ENCODE measurements at regions not wholly inside any gene's neighbourhood (a gene's known extent, or its start where the extent isn't known, plus 50 kb on each side); places are given as distances from the start of the nearest gene placed in this dataset.
"Not testable (repeated sequence)": the region's sequence is repeated elsewhere in the genome, so short reads cannot be mapped to it uniquely, and the experiment has no call there.

DNA sequence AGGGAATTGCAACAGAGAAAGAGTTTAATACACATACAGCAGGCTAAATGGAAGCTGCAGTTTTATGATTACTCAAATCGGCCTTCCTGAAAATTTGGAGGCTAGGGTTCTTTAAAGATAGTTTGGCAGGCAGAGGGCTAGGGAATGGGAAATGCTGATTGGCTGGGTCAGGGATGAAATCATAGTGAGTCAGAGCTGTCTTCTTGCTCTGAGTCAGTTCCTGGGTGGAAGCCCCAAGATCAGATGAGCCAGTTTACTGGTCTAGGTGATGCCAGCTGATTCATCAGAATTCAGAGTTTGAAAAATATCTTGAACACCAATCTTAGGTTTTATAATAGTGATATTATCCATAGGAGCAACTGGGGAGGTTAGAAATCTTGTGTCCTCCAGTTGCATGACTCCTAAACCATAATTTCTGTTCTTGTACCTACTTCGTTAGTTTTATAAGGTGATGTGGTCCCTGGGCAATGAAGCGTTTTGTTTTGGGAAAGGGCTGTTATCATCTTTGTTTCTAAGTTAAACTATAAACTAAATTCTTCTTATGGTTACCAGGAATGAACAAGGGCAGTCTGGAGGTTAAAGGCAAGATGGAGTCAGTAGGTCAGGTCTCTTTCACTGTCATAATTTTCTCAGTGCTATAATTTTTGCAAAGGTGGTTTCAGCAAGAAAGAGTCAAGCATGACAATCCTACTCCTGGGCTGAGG is 257.8 kb upstream of the CCDC196 start:
- H3K9me3 Mint-ChIP-seq: peaks cover 6 to 13% of the 10 kb centered on the region in 2 donors
- ATAC-seq: peak; percentile 98 to 99
- DNase-seq (ENCODE audit: low spot score in 2 of 2): peak in 1 of 2 donors; percentile 39
- peaks cover 7 to 16% of the 10 kb centered on the region in 2 donors for H3K36me3 Mint-ChIP-seq
- H3K27ac Mint-ChIP-seq: peak overlapping the region in 1 of 2 donors; percentile 45

DNA sequence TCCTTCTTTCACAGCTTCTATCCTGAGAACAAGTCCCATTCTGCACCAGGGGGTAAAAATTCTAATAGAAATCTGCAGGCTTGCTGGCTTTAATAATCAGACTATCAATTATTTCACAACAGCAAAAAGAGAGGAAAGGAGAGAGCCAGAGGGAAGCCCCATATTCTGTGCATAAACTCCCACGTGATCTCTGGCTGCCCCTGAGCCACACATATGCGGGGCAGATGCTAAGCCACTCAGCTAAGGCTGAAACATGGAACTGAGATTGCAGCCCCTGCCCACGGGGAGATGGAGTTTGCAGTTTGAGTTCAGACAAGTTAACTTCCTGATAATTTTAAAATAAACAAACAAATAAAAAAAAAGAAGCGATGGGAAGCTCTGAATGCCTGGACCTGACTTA is 254.4 kb upstream of the CCDC196 start:
- ATAC-seq (no peak), DNase-seq (ENCODE audit: low spot score in 2 of 2) (no peak)
- Mint-ChIP-seq H3K9me3 (peaks cover 6 to 9% of the 10 kb centered on the region in 2 donors), H3K36me3 (peaks cover 7 to 16% of the 10 kb centered on the region in 2 donors), H3K27ac (no peak overlapping the region)

DNA sequence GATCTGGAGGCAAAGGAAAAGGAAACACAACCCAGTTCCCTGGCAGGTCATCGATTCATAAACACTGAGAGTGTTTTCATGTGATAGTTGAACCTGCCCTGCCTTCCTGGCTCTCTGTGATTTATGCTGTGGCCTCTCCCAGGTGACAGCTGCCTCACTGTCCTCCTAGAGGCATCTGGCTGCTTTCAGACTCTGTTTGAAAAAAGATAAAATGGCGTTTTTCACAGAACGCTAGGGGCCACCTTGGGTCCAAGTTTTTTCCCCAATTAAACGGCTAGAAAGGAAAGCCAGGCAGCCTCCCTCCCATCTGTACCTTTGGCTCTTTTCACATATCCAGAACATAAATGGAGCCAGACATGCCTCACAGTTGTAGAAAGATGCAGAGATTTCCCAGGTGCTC is 252.6 kb upstream of the CCDC196 start:
- Mint-ChIP-seq H3K9me3 (no peaks in the 10 kb centered on the region), H3K27ac (no peak overlapping the region), H3K36me3 (peaks cover 4 to 7% of the 10 kb centered on the region in 2 donors)
- DNase-seq (ENCODE audit: low spot score in 2 of 2) (no peak), ATAC-seq (no peak)

DNA sequence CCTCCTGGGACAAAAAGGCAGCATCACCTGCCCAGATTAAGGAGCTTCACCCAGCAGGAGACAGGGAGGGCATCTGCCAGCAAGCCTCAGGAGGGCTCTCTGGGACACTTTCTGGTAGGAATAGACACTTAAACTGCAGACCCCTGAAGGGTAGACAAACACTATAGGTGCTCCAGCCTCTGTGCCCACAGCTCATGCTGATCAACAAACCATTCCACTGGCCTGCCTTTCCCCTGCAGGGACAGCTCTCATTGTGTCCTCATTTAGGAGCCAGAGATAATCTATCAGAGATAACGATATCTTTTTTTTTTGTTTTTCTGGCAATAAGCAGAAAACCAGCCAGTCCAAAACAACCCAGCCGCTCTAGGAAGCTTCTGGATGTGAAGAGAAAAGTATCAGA is 251.8 kb upstream of the CCDC196 start:
- Mint-ChIP-seq H3K9me3 (no peaks in the 10 kb centered on the region), H3K27ac (peak overlapping the region in 1 of 2 donors; percentile 31), H3K36me3 (peaks cover 0 to 7% of the 10 kb centered on the region in 2 donors)
- ATAC-seq: no peak
- DNase-seq (ENCODE audit: low spot score in 2 of 2): no peak

DNA sequence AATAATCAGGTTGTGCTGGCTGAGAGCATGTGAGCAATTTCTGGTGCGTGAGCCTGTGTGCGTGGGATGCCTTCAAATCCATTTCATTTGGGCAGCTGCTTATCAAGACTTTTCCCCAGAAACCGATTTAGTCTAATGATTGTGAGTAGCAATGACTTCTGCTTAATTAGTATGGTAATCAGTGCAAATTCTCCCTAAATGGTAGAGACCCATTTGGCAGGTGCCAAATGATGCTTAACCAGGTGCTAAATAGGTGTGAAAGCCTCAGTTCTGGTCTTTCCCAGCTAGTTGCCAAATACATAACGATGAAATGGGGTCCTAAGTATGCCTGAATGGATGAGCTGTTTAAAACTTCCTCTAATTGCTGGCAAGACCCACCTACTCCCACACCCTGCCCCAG is 248.4 kb upstream of the CCDC196 start:
- no peak for ATAC-seq
- no peak overlapping the region for H3K27ac Mint-ChIP-seq
- no peaks in the 10 kb centered on the region for H3K36me3 Mint-ChIP-seq
- DNase-seq (ENCODE audit: low spot score in 2 of 2): no peak
- no peaks in the 10 kb centered on the region for H3K9me3 Mint-ChIP-seq

DNA sequence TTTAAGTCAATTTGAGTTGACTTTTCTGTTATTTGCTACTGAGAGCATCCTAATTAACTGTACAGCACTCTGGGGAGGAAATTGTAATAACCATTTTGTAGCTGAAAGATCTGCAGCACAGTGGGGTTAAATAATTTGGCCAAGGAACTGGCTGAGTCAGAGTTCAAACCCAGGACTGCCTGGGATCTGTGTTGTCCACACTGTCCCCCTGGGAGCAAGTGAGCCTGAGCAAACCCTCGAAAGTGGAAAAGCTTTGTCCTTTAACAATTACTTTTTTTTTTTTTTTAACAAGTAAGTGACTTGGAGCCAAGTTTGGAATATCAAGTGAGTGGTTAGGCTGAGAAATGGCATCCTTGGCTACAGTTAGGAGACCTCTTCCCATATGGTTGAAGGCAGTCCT is 247.2 kb upstream of the CCDC196 start:
- Mint-ChIP-seq H3K36me3 (no peaks in the 10 kb centered on the region), H3K9me3 (no peaks in the 10 kb centered on the region), H3K27ac (no peak overlapping the region)
- no peak for DNase-seq (ENCODE audit: low spot score in 2 of 2)
- no peak for ATAC-seq

DNA sequence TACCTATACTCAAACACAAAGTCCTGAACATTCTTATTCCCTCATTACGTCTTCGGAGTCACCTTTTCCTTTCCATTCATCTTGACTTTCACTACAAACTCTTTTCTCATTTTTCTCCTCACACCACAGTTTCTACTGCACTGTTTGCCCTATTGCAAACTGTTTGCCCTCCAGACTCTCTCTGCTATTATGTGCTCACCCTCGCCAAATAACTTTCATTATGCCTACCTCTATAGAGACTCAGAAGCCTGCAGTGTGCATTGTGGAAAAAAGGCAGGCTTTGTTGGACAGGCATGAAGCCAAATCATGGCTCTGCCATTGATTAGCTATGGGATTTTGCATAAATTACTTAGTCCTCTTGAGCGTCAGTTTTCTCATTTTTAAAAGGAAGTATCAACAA is 246.6 kb upstream of the CCDC196 start:
- Mint-ChIP-seq H3K36me3 (no peaks in the 10 kb centered on the region), H3K9me3 (no peaks in the 10 kb centered on the region), H3K27ac (no peak overlapping the region)
- ATAC-seq (no peak), DNase-seq (ENCODE audit: low spot score in 2 of 2) (no peak)

DNA sequence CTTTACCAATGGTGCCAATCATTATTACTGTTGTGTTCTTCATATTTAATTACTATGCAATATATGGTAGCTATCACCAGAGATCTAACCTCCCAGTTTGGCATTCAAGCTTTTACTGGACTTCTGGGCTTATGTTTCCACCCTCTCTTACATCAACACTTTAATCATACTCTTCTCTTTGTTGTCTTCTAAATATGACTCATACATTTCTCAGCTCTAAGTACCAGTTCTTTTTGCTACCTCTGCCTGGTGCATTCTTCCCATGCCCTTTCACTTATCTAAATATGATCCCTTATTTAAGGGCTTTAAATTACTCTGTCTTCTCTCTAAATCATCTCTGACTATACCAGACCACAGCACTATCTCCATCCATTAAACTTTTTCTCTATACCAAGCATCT is 246.1 kb upstream of the CCDC196 start:
- DNase-seq (ENCODE audit: low spot score in 2 of 2) (no peak), ATAC-seq (peak in 1 of 2 donors; percentile 50)
- Mint-ChIP-seq H3K36me3 (no peaks in the 10 kb centered on the region), H3K9me3 (no peaks in the 10 kb centered on the region), H3K27ac (no peak overlapping the region)

DNA sequence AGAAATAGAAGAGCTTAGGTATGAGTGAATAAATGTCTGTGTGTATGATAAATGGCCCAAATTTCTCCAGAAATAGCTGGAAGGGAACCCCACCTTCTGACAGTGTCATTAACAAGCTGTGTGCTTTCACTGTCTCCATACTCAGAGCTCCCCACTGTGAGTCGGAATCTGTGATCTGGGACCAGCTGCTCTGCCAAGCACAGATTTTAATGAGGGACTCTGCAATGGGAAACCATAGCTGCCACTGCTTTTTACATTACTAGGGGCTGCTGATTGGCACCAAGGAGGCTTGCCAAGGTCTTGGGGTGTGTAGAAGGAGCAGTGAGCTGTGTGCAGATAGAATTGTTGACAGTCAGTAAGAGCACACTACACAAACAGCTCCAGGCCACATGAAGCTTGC is 244.2 kb upstream of the CCDC196 start:
- DNase-seq (ENCODE audit: low spot score in 2 of 2): no peak
- Mint-ChIP-seq H3K9me3 (no peaks in the 10 kb centered on the region), H3K27ac (no peak overlapping the region), H3K36me3 (no peaks in the 10 kb centered on the region)
- no peak for ATAC-seq

DNA sequence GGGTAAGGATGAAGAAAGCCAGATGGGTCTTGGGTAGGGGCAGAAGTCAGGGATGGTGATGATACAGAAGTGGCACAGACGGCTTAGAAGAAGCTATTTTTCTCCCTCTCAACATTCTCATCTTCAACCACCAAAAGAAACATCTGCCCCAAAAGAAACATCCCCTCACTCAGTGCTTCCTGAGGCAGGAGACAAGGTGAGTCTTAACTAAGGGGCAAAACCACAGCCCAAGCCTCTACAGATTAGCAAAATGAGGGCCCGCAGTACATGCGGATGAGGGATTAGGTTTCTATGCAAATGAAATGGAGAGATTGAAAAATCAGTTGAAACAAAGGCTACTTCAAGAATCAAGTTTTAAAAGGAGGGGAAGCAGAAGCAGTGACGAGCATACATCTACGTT is 241.3 kb upstream of the CCDC196 start:
- H3K27ac Mint-ChIP-seq: no peak overlapping the region
- no peaks in the 10 kb centered on the region for H3K36me3 Mint-ChIP-seq
- no peaks in the 10 kb centered on the region for H3K9me3 Mint-ChIP-seq
- ATAC-seq (no peak), DNase-seq (ENCODE audit: low spot score in 2 of 2) (no peak)

DNA sequence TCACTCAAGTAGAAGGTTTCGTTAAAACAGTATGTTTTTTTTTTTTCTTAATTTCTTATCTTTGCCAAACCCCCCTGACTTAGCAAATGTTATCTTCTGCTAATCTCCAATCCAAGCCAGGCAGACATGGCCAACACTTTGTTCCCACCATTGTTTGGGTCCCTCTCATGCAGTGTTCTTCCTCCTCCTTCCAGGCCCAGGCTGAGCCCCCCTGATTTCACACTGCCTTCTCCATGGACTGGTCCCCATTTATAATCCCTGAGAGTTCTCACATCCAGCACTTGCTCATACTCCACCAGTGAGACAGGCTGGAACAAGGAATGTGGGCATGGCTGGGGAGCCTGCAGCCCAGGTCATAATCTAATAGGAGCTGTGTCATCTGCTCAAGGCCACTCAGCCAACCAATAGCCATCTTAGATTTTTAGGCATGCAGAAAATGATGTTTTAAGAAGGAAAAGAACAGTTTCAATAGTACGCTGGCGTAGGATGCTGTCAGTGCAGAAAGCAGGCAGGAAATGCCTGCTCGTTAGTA is 238.4 kb upstream of the CCDC196 start:
- H3K27ac Mint-ChIP-seq: no peak overlapping the region
- no peak for DNase-seq (ENCODE audit: low spot score in 2 of 2)
- ATAC-seq: no peak
- no peaks in the 10 kb centered on the region for H3K9me3 Mint-ChIP-seq
- no peaks in the 10 kb centered on the region for H3K36me3 Mint-ChIP-seq

DNA sequence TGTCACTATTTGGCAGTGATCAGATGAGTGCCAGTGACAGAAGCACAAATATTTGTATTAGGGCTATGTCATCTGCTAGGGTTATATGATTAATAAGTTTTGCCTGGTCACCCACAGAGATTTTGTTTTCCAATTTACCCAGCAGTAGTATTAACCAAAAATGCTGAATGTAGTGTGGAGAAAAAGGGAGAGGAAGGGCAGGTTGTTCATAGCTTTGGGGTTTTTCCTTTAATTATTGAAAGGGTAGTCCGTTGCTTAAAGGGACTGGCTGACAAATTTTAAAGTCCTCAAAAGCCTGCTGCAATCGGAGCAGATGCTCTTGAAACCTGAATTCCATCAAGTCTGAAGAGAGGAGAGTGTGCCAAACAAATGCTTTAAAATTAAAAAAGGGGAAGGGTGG is 237.9 kb upstream of the CCDC196 start:
- ATAC-seq: no peak

DNA sequence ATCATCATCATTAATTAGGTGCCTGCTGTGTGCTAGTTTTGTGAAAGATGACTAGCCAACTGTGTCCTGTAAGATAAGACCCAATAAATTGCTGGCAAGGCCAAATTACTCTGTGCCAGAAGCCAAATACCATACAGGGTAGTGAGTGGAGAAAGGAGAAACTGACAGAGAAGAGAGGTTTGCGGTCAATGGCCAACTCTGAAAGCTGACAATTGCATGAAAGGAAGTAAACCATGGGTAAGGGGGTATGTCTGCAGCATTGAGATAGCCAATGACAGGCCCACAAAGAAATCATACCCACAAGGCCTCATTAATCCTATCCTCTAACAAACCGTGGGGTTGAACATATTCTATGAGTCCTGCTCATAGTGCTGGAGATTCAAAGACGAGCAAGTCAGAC is 236.6 kb upstream of the CCDC196 start:
- no peak for ATAC-seq
- DNase-seq (ENCODE audit: low spot score in 2 of 2): no peak
- Mint-ChIP-seq H3K36me3 (no peaks in the 10 kb centered on the region), H3K9me3 (no peaks in the 10 kb centered on the region), H3K27ac (no peak overlapping the region)

More for the DNA sequence above, 237.9 kb upstream of the CCDC196 start:
- H3K36me3 Mint-ChIP-seq: no peaks in the 10 kb centered on the region
- H3K27ac Mint-ChIP-seq: no peak overlapping the region
- DNase-seq (ENCODE audit: low spot score in 2 of 2): no peak
- H3K9me3 Mint-ChIP-seq: no peaks in the 10 kb centered on the region

DNA sequence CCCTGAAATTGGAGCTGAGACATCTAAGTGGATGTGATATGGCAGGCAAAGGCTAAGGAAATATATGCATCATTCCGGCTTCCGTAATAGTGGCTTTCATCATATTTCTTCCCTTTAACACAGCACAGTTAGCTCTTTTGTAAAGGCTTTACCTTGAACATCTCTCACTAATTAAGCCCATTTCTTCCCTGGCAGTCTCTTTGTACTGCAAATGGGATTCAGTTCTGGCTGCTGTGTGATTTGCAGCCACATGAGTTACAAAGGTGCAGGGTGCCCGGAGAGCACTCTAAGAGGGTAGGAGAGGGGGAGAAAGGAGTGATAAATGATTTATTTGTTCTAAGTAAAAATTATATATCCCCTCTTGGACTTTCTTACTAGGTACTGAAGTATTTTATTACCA is 232.1 kb upstream of the CCDC196 start:
- no peak overlapping the region for H3K27ac Mint-ChIP-seq
- H3K9me3 Mint-ChIP-seq: no peaks in the 10 kb centered on the region
- no peaks in the 10 kb centered on the region for H3K36me3 Mint-ChIP-seq
- DNase-seq (ENCODE audit: low spot score in 2 of 2): no peak
- no peak for ATAC-seq

DNA sequence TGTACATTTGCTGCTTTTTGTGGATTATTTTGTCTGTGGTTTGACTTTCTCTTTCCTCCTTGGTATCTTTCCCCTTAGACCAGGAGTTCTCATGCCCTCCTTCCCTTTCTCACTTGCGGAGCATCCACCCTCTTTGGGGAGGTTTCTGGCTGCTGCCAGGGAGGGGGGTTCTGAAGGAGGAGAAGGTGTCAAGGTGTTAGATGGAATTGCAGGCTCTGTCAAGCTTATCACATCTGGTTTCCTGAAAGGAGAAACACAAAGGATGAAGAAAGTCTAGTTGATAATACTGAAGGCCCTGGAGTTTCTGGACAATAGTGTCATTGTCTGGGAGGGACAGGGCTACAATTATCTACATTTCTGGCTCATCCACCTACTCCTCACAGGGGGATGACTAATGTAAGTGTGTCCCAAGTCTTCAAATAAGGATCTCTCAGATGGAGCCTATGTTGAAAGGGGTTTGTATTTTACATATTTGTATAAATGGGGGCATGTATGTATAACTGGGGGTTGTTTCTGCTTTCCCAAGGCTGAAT is 217.3 kb upstream of the CCDC196 start:
- no peak for DNase-seq (ENCODE audit: low spot score in 2 of 2)
- ATAC-seq: no peak
- Mint-ChIP-seq H3K9me3 (no peaks in the 10 kb centered on the region), H3K36me3 (no peaks in the 10 kb centered on the region), H3K27ac (no peak overlapping the region)

DNA sequence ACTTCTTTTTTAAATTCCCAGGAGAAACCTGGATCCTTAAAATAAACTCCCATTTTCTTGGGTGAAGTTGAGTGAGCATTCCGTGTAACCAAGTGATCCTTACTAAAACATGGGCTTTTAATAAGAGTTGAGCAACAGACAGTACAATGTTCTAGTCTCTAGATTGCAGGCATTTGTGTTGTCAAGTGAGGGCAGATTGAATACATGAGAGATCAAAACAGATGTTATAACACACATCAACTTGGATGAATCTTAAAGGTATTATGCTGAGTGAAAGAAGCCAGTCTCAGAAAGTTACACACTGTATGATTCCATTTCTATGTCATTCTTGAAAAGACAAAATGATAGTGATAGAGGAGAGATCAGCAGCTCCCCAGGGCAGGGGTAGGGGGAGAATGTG is 213.9 kb upstream of the CCDC196 start:
- peaks cover 0 to 6% of the 10 kb centered on the region in 2 donors for H3K36me3 Mint-ChIP-seq
- DNase-seq (ENCODE audit: low spot score in 2 of 2): no peak

DNA sequence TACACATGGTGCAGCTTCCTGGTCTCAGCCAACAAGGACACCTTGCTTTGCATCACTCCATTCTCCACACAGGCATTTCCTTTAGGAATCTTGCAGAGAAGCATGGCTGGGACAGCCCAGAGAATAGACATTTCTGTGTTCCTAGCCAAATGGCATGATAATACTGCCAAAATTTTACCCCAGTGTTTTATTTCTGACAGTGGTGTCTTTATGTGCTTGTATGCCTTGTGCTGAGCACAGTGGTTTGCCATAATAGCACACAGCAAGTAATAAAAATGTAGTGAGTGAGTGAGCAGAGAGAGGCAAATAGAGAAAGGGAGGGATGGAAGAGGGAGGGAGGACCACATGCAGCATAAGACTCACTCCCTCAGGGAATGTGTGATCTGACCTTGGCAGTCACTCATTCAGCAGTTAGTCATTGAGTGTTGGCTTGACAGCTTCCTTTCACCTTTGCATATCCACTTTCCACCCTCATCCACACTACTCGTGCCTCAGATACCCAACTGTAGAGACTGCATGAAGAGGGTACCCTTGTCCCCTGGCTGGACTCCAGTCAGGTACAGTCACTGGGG is 212.8 kb upstream of the CCDC196 start:
- ATAC-seq: no peak
- no peak for DNase-seq (ENCODE audit: low spot score in 2 of 2)
- H3K27ac Mint-ChIP-seq: no peak overlapping the region
- peaks cover 0 to 6% of the 10 kb centered on the region in 2 donors for H3K36me3 Mint-ChIP-seq
- H3K9me3 Mint-ChIP-seq: no peaks in the 10 kb centered on the region

More for the DNA sequence above, 213.9 kb upstream of the CCDC196 start:
- no peak for ATAC-seq
- no peaks in the 10 kb centered on the region for H3K9me3 Mint-ChIP-seq
- H3K27ac Mint-ChIP-seq: peak overlapping the region in 1 of 2 donors; percentile 25

DNA sequence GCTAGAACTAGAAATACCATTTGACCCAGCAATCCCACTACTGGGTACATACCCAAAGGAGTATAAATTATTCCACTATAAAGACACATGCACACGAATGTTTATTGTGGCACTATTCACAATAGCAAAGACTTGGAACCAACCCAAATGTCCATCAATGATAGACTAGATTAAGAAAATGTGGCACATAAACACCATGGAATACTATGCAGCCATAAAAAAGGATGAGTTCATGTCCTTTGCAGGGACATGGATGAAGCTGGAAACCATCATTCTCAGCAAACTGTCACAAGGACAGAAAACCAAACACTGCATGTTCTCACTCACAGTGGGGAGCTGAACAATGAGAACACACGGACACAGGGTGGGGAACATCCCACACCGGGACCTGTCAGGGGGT is 207.8 kb upstream of the CCDC196 start:
- not testable (repeated sequence) for H3K9me3 Mint-ChIP-seq; H3K27ac Mint-ChIP-seq; ATAC-seq; DNase-seq (ENCODE audit: low spot score in 2 of 2)
- H3K36me3 Mint-ChIP-seq: peaks cover 0 to 11% of the 10 kb centered on the region in 2 donors
